GM03348 (cell line): ENCODE measurements at regions not wholly inside any gene's neighbourhood (a gene's known extent, or its start where the extent isn't known, plus 50 kb on each side); places are given as distances from the start of the nearest gene placed in this dataset.

Source experiments
- DNase-seq: peaks from one replicate; pipeline ENCODE4 v3.0.0; 2012; ENCODE audit warnings: low spot score

DNA sequence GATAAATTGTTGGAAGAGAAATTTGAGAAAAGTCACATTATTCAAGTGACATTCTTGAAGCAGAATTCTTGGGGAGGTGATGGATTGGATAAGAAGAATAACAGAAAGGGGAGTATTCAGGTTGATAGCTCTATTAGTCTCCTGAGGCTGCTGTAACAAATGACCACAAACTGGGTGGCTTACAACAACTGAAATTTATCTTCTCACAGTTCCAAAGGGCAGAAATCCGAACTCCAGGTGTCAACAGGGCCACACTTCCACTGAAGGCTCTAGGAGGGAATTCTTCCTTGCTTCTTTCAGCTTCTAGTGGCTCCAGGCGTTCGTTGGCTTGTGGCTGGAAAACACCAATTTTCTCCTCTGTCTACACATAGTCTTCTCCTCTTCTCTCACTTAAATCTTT, 99.8 kb downstream of the TES start:
- no peak for DNase-seq

GRCh38 chr7:116311259-116311658, 100.9 kb downstream of the TES start:
- DNase-seq = no peak

- DNase-seq = no peak
Measured at GRCh38 chr7:116311816-116312471, 101.6 kb downstream of the TES start.

GRCh38 chr7:116315293-116315692, 105.0 kb downstream of the TES start:
- peak; percentile 54 for DNase-seq

DNA sequence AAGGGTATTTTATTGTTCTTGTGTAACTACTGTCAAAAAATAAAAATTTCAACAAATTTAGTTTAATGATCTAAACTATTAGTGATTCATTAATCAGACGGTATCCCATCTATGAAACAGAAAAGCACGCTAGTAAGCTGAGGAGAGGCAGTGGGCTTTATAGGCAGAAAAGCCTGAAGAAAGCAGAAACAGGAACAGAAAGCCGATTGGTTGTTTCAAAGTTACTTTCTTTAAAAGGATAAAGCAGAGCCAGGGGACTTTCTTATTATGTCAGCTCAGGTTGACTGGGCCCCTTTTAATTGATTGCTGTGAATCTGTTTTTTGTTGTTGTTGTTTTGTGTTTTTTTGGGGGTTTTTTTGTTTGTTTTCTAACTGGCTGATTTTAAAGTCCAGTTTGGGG, 105.5 kb downstream of the TES start:
- no peak for DNase-seq

- DNase-seq = peak; percentile 81
Measured at GRCh38 chr7:116316838-116317628, 106.7 kb downstream of the TES start.

DNA sequence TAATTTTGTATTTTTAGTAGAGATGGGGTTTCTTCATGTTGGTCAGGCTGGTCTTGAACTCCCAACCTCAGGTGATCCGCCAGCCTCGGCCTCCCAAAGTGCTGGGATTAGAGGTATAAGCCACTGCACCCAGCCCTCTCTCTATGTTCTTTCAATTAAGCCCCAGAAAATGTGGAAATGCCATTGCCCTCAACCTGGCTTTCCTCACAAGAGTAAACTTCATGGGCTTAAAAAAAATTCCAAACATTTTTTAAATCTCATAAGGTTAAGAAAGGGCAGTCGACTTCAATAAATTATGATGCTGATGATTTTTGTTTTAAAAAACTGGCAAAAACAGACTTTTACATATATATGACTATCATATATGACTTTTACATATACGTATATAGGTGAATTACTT, 107.6 kb downstream of the TES start:
- DNase-seq = no peak

DNA sequence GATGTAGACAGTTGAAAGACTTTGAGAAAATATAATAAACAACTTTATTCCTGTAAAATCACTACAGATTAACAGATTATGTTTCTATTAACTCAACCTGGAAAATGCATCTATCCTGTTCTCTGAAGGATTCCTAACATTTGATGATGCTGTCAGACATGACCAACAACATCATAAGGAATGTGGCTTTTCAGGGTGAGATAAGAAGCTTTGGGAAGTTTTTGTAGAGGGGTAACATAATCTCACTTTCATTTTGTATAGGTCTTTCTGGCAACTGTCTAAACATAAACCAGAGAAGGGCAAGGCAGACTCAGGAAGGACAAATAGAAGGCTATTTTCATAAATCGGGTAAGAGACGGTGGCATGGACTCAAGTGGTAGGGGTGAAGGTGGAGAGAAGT, 112.2 kb downstream of the TES start:
- no peak for DNase-seq

GRCh38 chr7:116324582-116324981, 114.2 kb downstream of the TES start:
- DNase-seq = no peak

DNA sequence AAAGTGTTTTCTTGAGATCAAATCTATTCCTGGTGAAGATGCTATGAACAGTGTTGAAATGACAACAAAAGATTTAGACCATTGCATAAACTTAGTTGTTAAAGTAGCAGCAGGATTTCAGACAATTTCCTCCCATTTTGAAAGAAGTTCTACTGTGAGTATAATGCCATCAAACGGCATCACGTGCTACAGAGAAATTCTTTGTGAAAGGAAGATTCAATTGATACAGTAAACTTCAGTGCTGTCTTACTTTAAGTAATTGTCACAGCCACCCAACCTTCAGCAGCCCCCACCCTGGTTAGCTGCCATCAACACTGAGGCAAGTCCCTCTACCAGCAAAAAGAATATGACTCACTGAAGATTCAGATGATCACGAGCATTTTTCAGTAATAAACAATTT, 115.2 kb downstream of the TES start:
- no peak for DNase-seq

GRCh38 chr7:116327135-116327534, 116.8 kb downstream of the TES start:
- DNase-seq = no peak

- DNase-seq = peak; percentile 13
Measured at GRCh38 chr7:116327752-116328151, 117.4 kb downstream of the TES start.

DNA sequence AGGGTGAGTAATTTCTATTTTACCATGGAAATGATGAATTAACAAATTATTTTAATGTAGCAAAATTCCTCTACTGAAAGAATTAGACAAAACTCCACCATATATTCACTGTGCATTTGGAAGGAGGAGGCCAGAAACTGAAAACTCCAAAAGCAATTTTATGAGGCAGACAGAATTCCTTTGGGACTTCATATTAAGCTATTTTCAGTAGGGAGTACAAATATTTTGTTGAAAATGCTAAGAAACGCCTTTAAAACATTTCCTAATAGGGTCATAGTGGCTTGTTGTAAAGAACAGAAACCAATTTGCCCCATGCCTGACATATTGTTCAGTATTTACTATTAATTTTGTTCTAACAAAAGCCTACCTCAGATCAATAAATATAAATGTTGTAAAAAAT, 117.8 kb downstream of the TES start:
- DNase-seq = no peak

- DNase-seq = no peak
Measured at GRCh38 chr7:116329686-116330503, 119.6 kb downstream of the TES start.

DNA sequence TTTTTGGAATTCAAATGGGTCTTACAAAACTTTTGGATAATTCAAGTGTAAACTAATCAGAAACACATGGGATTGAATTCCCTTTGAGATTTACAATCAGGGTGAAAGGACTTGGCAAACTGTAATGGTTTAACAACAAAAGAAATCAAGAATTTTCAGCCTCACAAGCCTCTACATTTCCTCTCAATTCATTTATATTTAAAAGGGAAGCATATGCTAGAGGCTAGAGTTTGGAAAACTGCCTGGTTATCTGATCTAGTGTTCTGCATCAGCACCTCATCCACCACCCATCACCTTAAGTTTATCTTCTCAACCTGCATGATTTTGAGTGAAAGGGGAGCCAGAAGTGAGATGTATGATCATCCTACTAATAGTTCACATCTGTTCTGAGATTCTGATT, 120.7 kb downstream of the TES start:
- peak; percentile 54 for DNase-seq

DNA sequence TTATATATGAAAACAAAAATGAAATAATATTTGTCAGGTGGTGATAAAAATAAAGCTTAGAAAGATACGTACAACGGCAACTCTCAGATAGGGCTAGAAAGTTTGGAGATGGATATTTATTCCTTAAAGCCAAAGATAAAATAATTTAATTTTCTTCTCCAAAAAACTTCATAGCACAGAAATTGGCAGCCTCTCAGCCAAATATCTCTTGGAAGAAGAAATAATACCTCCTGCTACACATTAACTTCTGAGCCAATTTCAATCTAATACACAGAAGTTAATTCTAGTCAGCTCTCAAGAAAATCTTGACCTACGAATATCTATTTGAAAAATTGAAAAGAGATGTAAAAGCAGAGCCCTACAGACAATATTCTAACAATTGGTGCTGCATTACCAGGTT, 122.4 kb downstream of the TES start:
- no peak for DNase-seq

DNA sequence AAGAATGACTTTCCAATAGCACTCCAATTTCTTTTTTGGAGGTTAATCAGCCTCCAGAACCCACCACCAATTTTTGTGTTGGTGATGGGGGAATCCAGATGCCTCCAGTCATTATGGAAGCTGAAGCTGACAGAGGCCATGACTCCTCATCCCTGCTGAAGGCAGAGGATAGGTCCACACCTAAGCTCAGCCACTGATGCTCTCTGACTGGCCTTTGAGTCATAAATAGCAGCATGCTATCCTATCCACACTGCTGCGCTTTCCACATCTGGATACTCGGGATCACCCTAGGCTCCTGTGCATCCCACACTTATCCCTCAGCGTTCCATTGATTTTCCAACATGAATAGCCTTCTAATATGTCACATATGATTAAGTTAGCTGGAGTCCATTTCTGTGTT, 124.2 kb downstream of the TES start:
- DNase-seq = no peak

GRCh38 chr7:116337018-116337417, 126.7 kb downstream of the TES start:
- no peak for DNase-seq

DNA sequence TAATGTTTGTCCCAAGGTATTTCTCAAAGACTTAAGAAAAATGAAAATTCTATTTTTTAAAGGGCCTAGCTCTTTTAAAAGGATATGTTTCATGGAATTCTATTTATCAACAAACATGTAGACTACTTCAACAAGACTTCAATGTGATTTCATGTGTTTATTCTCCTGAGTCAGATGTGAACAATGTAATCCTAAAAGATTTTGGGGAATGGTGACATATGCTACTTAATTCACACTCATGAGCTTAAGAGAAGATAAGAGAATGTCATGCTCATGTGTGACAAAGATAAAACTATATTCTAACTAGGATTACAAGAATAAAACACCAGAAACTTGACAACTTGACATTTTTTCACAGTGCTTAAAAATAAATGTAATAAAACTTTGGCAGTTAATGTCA, 127.5 kb downstream of the TES start:
- DNase-seq = no peak

DNA sequence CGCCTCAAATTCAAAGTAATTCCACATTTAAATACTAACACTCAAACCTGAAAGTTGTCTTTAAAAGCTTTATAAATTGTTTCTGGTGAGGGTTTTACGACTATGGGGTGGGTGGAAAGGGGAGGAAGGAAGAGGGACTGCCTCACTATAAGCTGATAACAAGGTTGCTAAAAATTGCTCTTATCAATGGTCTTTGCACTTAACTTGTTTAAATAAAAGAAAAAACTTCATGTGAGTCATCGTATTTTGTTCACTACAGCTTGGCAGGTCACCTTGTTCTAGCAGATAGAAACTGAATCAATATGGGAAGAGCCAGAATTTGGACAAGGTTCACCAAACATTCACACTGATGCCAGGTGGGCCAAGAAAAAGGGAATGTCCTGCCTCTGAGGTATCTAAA, 129.2 kb downstream of the TES start:
- DNase-seq = no peak

- DNase-seq = no peak
Measured at GRCh38 chr7:116340201-116340847, 130.0 kb downstream of the TES start.
